ENCODE measurements at regions not wholly inside any gene's neighbourhood (a gene's known extent, or its start where the extent isn't known, plus 50 kb on each side); places are given as distances from the start of the nearest gene placed in this dataset.
"Not testable (repeated sequence)": the region's sequence is repeated elsewhere in the genome, so short reads cannot be mapped to it uniquely, and the experiment has no call there.

DNA sequence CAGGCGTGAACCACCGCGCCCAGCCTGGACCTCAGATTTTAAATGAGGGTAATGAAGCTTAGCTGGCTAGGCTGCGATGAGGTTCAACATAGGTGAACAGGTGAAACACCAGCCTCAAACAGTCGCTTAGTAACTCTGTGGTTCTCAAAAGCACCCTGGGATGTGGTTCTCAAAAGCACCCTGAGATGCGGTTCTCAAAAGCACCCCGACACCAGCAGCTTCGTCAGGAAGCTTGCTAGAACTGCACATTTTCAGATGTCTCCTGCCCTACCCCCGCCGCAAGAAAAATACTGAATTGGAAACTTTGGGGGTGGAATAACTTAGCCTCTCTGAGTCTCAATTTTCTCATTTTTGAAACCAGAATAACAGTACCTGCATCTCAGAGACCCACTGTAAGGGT lies 86.7 kb upstream of the XYLT1 start:
- Histone ChIP-seq H3K4me2 (ENCODE audit: insufficient read depth, low read length) (no peak overlapping the region), H3K4me1 (ENCODE audit: insufficient read depth, low read length) (peaks cover 20% of the 10 kb centered on the region), H3K27me3 (ENCODE audit: insufficient read depth, low read length) (peaks cover 14% of the 10 kb centered on the region), H3K4me3 (ENCODE audit: insufficient read depth, low read length) (no peak overlapping the region), H2AFZ (ENCODE audit: low read length) (no peak overlapping the region), H3K9me3 (ENCODE audit: low read depth, low read length) (no peaks in the 10 kb centered on the region), H3K27ac (ENCODE audit: low read depth, low read length) (no peak overlapping the region), H4K20me1 (ENCODE audit: insufficient read depth, low read length) (no peaks in the 10 kb centered on the region), H3K79me2 (ENCODE audit: insufficient read depth, low read length) (no peaks in the 10 kb centered on the region), H3K36me3 (ENCODE audit: insufficient read depth, low read length) (no peaks in the 10 kb centered on the region)
- TF ChIP-seq, protein P1, sequence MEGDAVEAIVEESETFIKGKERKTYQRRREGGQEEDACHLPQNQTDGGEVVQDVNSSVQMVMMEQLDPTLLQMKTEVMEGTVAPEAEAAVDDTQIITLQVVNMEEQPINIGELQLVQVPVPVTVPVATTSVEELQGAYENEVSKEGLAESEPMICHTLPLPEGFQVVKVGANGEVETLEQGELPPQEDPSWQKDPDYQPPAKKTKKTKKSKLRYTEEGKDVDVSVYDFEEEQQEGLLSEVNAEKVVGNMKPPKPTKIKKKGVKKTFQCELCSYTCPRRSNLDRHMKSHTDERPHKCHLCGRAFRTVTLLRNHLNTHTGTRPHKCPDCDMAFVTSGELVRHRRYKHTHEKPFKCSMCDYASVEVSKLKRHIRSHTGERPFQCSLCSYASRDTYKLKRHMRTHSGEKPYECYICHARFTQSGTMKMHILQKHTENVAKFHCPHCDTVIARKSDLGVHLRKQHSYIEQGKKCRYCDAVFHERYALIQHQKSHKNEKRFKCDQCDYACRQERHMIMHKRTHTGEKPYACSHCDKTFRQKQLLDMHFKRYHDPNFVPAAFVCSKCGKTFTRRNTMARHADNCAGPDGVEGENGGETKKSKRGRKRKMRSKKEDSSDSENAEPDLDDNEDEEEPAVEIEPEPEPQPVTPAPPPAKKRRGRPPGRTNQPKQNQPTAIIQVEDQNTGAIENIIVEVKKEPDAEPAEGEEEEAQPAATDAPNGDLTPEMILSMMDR (IDR thresholded peaks at IDR 0.05; ENCODE audit: extremely low read depth, low read depth, low read length) = no peak
- DNase-seq (ENCODE audit: insufficient read length, low spot score, missing footprints) = no peak

DNA sequence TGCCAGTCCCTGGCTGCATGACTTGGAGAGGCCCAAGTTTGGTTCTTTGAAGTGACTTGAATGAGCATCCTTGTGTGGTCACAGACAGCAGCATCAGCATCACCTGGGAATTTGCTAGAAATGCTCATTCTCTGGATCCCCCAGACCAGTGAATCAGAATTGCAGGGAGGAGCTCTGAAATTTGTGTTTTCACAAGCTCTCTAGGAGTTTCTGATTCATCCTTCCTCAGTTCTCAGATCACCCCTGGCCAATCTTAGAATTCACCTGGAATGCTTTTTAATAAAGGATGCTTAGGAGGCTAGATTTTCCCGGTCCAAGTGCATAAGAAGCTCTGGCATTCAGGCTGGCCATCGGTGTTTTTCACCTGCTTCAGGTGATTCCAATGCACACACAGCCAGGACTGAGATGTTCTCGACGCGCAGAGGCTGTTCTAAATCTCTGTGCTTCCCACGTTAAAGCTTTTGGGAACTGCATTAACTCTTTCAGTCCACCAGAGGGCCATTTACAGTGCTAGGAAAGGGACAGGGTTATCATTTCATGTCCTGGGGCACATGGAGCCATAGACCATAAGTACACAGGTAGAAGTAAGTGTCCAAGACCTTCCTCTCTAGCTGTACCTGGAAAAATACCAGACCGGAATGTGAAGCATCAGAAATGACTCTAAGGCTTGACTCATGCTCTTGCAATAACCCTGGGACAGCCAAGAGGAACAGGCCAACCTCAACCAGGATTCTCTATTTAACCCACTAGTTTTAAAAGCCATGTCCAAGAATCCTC lies 85.7 kb upstream of the XYLT1 start:
- peaks cover 20% of the 10 kb centered on the region for H3K4me1 ChIP-seq (ENCODE audit: insufficient read depth, low read length)
- no peak overlapping the region for H3K4me3 ChIP-seq (ENCODE audit: insufficient read depth, low read length)
- no peak for DNase-seq (ENCODE audit: insufficient read length, low spot score, missing footprints)
- H3K4me2 ChIP-seq (ENCODE audit: insufficient read depth, low read length) = peak overlapping the region; percentile 20
- H2AFZ ChIP-seq (ENCODE audit: low read length) = no peak overlapping the region
- no peaks in the 10 kb centered on the region for H3K79me2 ChIP-seq (ENCODE audit: insufficient read depth, low read length)
- no peak overlapping the region for H3K27ac ChIP-seq (ENCODE audit: low read depth, low read length)
- peaks cover 14% of the 10 kb centered on the region for H3K27me3 ChIP-seq (ENCODE audit: insufficient read depth, low read length)
- TF ChIP-seq, protein P1 (IDR thresholded peaks at IDR 0.05; ENCODE audit: extremely low read depth, low read depth, low read length) = peak; percentile 71
- no peaks in the 10 kb centered on the region for H3K36me3 ChIP-seq (ENCODE audit: insufficient read depth, low read length)
- H4K20me1 ChIP-seq (ENCODE audit: insufficient read depth, low read length) = no peaks in the 10 kb centered on the region
- no peaks in the 10 kb centered on the region for H3K9me3 ChIP-seq (ENCODE audit: low read depth, low read length)

DNA sequence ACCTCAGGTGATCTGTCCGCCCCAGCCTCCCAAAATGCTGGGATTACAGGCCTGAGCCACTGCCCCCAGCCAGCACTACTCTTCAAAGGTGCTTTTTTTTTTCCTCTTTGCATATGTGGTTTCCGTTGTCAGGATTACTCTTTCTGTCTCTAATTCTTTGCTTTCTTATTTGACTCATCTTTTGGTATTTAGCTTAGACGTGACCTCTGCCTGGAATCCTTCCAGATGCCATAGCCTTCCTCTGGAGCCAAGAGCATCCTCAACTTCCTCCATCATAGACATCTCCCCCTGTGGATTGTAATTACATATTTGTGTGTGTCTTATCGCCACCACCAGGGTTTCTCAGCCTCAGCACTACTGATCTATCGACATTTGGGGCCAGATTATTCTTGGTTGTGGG lies 84.4 kb upstream of the XYLT1 start:
- H3K79me2 ChIP-seq (ENCODE audit: insufficient read depth, low read length) = no peaks in the 10 kb centered on the region
- no peaks in the 10 kb centered on the region for H3K9me3 ChIP-seq (ENCODE audit: low read depth, low read length)
- peaks cover 14% of the 10 kb centered on the region for H3K27me3 ChIP-seq (ENCODE audit: insufficient read depth, low read length)
- H3K4me1 ChIP-seq (ENCODE audit: insufficient read depth, low read length) = peaks cover 20% of the 10 kb centered on the region
- no peak overlapping the region for H2AFZ ChIP-seq (ENCODE audit: low read length)
- H4K20me1 ChIP-seq (ENCODE audit: insufficient read depth, low read length) = no peaks in the 10 kb centered on the region
- peak; percentile 91 for DNase-seq (ENCODE audit: insufficient read length, low spot score, missing footprints)
- H3K4me2 ChIP-seq (ENCODE audit: insufficient read depth, low read length) = no peak overlapping the region
- TF ChIP-seq, protein P1 (IDR thresholded peaks at IDR 0.05; ENCODE audit: extremely low read depth, low read depth, low read length) = peak; percentile 27
- no peaks in the 10 kb centered on the region for H3K36me3 ChIP-seq (ENCODE audit: insufficient read depth, low read length)
- H3K4me3 ChIP-seq (ENCODE audit: insufficient read depth, low read length) = no peak overlapping the region
- no peak overlapping the region for H3K27ac ChIP-seq (ENCODE audit: low read depth, low read length)

DNA sequence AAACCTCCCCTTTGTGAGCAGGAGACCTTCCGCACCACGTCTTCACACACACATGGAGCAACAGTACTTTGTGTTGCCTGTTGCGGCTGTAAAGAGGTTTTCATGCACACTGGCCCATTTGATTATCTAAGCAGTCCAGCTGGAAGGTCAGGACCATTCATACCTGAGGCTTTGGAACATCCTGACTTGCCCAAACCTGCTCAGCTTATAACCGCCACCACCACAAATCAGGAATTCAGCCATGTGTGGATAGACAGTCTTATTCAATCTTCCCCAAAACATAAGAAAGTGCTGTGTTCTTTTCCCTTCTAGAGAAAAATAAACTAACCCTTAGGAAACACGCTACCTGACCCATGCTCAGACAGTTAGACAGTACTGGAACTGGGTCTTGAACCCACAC lies 81.6 kb upstream of the XYLT1 start:
- no peak overlapping the region for H3K4me2 ChIP-seq (ENCODE audit: insufficient read depth, low read length)
- H3K79me2 ChIP-seq (ENCODE audit: insufficient read depth, low read length) = no peaks in the 10 kb centered on the region
- H2AFZ ChIP-seq (ENCODE audit: low read length) = no peak overlapping the region
- H3K27me3 ChIP-seq (ENCODE audit: insufficient read depth, low read length) = no peaks in the 10 kb centered on the region
- H3K9me3 ChIP-seq (ENCODE audit: low read depth, low read length) = no peaks in the 10 kb centered on the region
- H3K4me3 ChIP-seq (ENCODE audit: insufficient read depth, low read length) = no peak overlapping the region
- no peaks in the 10 kb centered on the region for H3K36me3 ChIP-seq (ENCODE audit: insufficient read depth, low read length)
- H3K4me1 ChIP-seq (ENCODE audit: insufficient read depth, low read length) = peaks cover 20% of the 10 kb centered on the region
- no peak for DNase-seq (ENCODE audit: insufficient read length, low spot score, missing footprints)
- H3K27ac ChIP-seq (ENCODE audit: low read depth, low read length) = no peak overlapping the region
- TF ChIP-seq, protein P1 (IDR thresholded peaks at IDR 0.05; ENCODE audit: extremely low read depth, low read depth, low read length) = no peak
- no peaks in the 10 kb centered on the region for H4K20me1 ChIP-seq (ENCODE audit: insufficient read depth, low read length)

DNA sequence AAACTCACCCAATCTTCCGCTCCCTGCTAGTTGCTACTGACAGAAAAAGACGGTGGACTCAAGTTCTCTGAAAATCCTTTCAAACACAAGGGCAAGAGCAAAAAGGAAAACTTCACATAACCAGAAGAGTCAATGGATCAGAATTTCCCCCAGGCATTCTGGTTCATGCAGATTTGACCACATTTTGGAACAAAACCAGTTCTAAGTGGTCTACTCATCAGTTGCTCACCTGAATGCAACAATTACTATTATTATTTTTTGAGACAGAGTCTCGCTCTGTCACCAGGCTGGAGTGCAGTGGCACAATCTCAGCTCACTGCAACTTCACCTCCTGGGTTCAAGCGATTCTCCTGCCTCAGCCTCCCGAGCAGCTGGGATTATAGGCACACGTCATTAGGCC lies 80.9 kb upstream of the XYLT1 start:
- not testable (repeated sequence) for H3K27ac ChIP-seq (ENCODE audit: low read depth, low read length); H3K27me3 ChIP-seq (ENCODE audit: insufficient read depth, low read length); H3K9me3 ChIP-seq (ENCODE audit: low read depth, low read length); H4K20me1 ChIP-seq (ENCODE audit: insufficient read depth, low read length); H3K4me2 ChIP-seq (ENCODE audit: insufficient read depth, low read length); H3K79me2 ChIP-seq (ENCODE audit: insufficient read depth, low read length); H3K36me3 ChIP-seq (ENCODE audit: insufficient read depth, low read length); DNase-seq (ENCODE audit: insufficient read length, low spot score, missing footprints); H3K4me3 ChIP-seq (ENCODE audit: insufficient read depth, low read length)
- Histone ChIP-seq H2AFZ (ENCODE audit: low read length) (peak overlapping the region; percentile 68), H3K4me1 (ENCODE audit: insufficient read depth, low read length) (peaks cover 17% of the 10 kb centered on the region)

All from osteoblast (primary cell).